Right ventricle myocardium superior (tissue), 1 donor: ENCODE measurements at regions not wholly inside any gene's neighbourhood (a gene's known extent, or its start where the extent isn't known, plus 50 kb on each side); places are given as distances from the start of the nearest gene placed in this dataset.
"Not testable (repeated sequence)": the region's sequence is repeated elsewhere in the genome, so short reads cannot be mapped to it uniquely, and the experiment has no call there.

Experiments
- ATAC-seq: fragments of 200-7000 bp; cut with Tn5 transposase; one replicate; pipeline ENCODE4 v1.9.1; 2020; ENCODE audit warnings: mild to moderate bottlenecking; ENCODE audit not compliant: poor library complexity
- DNase-seq: peaks from one replicate; pipeline ENCODE4 v3.0.0-alpha.2; 2020
- intact Hi-C: fragments of 100-400 bp; cut with DNase I; formaldehyde crosslinking; loops from one replicate; pipeline ENCODE4 v1.11.2; 2022
- donor health status: DM: no; HTN: yes; CAD: no; lungs with severe emphysema.

- ATAC-seq = peak; percentile 68
- intact Hi-C loops = no loop called here
- DNase-seq = no peak
These were observed 415.5 kb upstream of the ADAMTS5 start for GRCh38 chr21:27382404-27382803.

DNA sequence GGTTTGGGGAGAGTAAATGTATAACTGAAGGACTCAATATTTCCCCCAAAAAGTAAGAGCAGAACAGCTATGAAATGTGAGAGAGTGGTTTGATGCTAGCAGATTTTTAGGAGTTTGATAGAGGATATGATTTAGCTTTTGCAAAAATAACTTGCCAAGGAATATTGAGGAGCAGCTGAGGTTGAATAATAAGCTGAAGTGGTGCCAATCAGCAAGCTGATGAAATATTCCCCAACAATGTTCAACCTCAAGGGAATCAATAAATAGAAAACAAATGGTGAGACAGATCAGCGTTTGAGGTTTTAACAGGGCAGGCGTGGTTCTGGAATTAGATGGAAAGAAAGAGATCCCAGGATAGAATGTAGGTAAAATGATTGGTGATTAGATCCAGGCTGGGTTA, 413.4 kb upstream of the ADAMTS5 start:
- DNase-seq (no peak), ATAC-seq (peak; percentile 61)
- intact Hi-C loops = no loop called here

DNA sequence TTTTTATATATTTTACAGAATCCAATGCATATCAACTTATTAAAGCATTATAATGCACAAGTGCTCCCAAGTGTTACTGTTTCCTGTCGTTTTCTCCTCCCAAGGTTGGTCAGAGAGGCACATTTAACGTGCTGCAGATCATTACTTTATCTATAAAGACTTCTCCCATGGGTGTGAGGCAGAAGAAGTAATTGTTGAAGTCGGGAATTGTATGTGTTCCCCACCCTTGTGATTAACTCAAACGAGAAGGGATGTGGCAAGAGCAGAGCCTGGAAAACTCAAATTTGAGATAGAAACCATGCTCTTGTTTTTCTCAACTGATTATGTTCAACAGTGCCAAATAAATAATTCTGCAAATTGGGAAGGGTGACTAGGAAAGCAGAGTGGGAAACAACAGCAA, 412.5 kb upstream of the ADAMTS5 start:
- DNase-seq (no peak), ATAC-seq (peak; percentile 73)
- intact Hi-C loops = no loop called here

DNA sequence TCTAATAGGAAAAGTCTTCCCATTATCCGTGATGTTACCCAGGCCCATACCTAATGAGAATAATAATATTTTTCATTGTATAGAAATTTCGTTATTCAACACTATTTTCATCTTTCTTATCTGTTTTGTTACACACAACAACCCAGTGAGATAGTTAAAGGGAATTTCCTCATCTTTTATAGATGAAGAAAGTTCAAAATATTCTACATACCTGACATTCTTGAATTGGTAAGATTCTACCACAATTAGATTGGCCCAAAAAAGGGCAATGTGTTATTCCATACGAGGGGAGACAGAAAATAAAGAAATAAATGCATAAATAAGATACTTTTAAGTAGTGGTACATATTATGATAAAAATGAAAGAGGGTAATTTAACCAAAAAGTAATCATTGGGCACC, 405.5 kb upstream of the ADAMTS5 start:
- intact Hi-C loops = loop anchor here (5.0 kb wide), 1 partner anchor 190 kb away; no protein-coding TSS in a partner anchor
- no peak for DNase-seq
- no peak for ATAC-seq

DNA sequence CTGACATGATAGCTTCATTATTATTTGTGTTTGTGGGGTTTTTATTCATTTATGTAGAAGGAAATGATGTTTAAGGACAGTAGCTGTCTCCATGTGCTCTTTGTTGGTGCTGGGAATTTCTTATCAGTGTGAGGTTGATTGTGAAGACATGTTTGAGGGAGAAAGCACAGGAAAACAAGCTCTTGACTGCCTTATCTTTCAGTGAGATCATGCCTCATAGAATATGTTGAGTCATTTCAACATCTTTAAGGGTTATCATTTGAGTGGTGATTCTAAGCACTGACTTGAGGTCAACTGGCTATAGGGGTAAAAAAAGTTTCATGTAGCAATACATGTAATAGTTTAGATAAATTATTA, 405.1 kb upstream of the ADAMTS5 start:
- ATAC-seq = no peak

DNA sequence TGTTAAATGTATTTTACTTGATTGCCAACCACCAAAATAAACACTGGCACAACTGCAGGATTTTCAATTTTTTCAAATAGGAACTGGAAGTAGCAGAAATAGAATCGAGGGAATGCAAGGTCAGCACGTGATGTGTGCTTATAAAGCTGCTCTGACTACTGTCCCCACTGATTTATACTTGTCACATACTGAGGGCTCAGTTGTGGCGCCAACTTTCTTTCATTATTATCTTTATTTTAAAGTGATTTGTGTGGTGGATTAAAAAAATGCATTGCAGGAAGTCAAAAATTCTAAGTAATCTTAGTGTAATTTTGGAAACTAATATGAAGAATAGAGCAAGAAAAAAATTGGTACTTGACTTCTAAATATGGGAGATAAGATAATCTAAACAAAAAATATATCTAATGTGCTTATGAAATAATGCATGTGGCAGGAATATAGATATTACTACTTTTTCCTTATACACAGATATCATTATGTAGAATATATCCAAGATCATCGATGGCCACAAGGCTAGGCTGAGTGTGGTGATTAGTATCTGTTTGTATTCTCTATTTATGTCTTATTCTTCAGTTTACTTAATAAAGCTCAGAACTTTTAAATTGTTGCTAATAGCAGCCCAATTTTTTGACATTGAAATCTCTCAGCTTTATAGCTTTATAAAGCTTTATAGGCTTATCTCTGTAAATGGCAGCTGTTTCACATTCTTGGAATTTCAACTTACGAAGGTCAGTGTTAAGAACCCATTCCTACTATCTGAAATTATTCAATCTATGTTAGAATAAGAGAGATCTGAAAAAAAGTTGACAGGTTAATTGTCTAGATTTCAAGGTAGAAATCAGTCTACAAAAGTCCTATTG, 404.5 kb upstream of the ADAMTS5 start:
- no peak for DNase-seq
- peak; percentile 84 for ATAC-seq
- intact Hi-C loops = loop anchor here (5.0 kb wide), 1 partner anchor 191 kb away; no protein-coding TSS in a partner anchor

More for the DNA sequence above, 405.1 kb upstream of the ADAMTS5 start:
- intact Hi-C loops = loop anchor here (5.0 kb wide), 1 partner anchor 190 kb away; no protein-coding TSS in a partner anchor
- DNase-seq = no peak

- intact Hi-C loops = loop anchor here (5.0 kb wide), 1 partner anchor 192 kb away; no protein-coding TSS in a partner anchor
- DNase-seq (no peak), ATAC-seq (peak; percentile 7)
These were observed 403.2 kb upstream of the ADAMTS5 start for GRCh38 chr21:27369978-27370571.

DNA sequence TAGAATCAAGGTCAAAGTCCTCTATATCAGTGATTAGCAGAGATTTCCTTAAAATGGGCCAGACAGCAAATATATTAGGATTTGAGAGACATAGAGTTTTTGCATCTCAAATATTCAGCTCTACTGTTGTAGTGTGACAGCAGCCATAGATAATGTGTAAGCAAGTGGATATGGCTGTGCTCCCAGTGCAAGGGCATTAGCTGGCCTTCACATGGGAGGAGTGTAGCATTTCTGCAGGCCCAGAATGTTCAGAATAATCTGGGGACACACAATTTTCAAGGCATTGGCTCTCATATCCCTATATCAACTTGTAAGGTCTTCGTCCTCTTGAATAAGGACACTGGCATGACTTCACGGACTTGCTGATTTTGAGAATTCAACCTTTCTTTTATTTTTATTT, 402.3 kb upstream of the ADAMTS5 start:
- DNase-seq (no peak), ATAC-seq (peak; percentile 81)
- intact Hi-C loops = no loop called here

- no peak for DNase-seq
- ATAC-seq = no peak
- intact Hi-C loops = no loop called here
These were observed 399.9 kb upstream of the ADAMTS5 start for GRCh38 chr21:27366646-27367235.

DNA sequence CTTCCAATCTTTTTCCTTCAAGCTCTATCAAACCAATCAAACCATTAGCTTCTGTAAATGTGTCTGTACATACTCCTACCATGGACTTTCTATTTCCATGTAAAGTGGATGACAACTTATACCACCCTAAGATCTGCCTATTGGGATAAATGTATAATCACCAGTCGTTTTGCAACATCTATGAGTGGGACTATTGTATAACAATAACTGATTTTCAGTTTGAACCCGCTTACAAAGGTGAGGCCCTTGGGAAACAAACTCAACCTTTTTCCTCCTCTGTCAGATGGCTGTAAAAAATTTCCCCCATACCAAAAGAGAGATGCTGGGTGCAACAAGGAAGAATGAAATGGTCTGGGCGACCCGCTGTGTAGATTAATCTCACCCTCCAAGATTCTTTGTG, 399.1 kb upstream of the ADAMTS5 start:
- intact Hi-C loops = no loop called here
- no peak for ATAC-seq
- no peak for DNase-seq

GRCh38 chr21:27365394-27365793, 398.5 kb upstream of the ADAMTS5 start:
- intact Hi-C loops = no loop called here
- ATAC-seq (no peak), DNase-seq (no peak)

- intact Hi-C loops = no loop called here
- DNase-seq (no peak), ATAC-seq (no peak)
These were observed 397.0 kb upstream of the ADAMTS5 start for GRCh38 chr21:27363719-27364477.

- ATAC-seq (no peak), DNase-seq (no peak)
- intact Hi-C loops = no loop called here
These were observed 395.4 kb upstream of the ADAMTS5 start for GRCh38 chr21:27362249-27362648.

DNA sequence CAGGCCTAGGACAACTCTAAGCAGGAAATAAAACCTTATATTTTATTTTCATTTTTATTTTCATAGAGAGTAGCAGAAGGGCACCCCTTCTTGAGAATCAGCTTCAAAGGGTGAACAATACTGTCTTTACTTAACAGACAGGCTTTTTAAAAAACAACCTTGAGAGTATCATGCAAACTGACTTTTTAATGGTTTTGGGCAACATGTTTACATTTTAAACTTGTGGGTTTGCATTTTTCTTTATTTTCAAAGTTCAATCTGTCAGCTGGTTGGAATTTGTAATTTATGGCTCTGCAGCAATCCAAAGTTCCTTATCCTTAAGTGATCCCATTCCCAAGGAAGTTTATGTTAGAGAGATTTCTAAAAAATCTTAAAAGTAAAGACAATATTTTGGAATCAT, 392.3 kb upstream of the ADAMTS5 start:
- DNase-seq (no peak), ATAC-seq (no peak)
- intact Hi-C loops = no loop called here

DNA sequence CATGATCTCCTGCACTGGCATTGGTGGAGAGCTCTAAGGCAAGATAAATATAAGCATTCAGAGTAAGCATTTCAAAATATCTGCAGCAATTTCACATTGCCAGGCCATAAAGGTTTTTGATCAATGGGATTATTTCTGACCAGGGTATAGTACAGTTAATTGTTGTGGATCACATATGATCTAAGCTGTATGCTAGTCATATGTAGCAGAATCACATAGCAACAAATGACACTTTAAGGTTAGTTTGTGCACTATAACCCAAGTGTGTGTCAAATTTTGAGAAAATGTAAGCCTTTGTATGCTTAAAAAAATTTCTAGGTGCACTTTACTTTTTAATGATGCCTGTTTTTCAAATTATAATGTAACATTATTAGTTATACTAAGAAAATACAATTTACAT, 386.0 kb upstream of the ADAMTS5 start:
- intact Hi-C loops = no loop called here
- DNase-seq (no peak), ATAC-seq (no peak)

DNA sequence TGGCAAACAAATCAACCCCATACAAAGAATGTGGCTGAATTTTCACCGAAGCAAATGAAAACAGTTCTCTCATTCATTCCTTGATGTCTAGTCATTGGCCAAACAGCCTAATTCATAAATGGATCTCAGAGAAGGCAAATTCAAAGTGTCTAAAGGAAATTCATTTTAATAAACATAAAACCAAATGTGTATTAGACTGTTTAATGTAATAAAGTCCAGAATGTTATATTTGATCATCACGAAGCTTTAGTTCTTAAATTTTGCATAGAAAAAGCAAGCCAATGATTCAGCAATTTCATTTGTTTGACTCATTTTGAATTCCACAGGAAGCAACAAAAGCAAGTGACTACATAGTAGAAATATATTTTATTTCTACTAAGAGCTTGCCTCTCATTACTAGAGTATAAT, 379.2 kb upstream of the ADAMTS5 start:
- intact Hi-C loops = no loop called here
- DNase-seq (no peak), ATAC-seq (no peak)

DNA sequence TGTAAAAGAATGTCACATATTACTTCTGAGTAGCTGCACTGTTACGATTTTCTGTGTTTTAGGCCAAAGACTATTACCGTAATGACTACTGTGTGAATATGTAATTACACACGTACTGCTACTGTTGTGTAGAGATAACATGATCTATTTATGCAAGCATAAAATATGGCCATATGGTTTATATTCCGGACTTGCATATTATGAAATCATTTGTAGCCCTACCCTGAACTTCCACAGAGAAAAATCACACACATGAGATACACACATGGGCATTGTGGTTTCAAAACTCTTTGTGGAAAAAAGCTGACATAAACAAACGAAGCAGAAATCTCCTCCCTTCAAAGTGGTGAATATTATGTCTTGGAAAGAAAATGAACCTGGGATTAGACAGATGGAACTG, 373.0 kb upstream of the ADAMTS5 start:
- no peak for ATAC-seq
- intact Hi-C loops = no loop called here
- no peak for DNase-seq

- ATAC-seq, DNase-seq, intact Hi-C loops: not testable (repeated sequence)
These were observed 371.1 kb upstream of the ADAMTS5 start for GRCh38 chr21:27338007-27338406.

DNA sequence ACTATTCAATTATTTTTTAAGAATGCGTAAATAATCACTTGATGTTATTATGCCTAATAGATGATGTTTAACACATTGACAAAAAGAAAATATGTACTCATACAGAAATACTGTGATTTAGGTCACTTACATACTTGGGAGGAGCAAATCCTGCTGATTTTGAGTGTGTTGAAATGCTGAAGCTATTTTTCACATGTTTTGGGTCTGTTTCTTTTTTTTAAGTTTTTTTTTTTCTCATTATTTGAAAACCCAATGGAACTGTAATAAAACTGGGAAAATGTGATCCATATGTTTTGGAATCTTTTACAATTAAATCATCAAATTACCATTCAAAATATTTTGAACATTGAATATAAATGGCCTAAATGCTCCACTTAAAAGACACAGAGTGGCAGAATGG, 366.2 kb upstream of the ADAMTS5 start:
- intact Hi-C loops = no loop called here
- DNase-seq (no peak), ATAC-seq (no peak)
